MCF 10A (cell line): ENCODE measurements at regions not wholly inside any gene's neighbourhood (a gene's known extent, or its start where the extent isn't known, plus 50 kb on each side); places are given as distances from the start of the nearest gene placed in this dataset.

ENCODE experiments used
- BruUV-seq: library from RNA; stranded (reverse); fragments of 400-500 nt; replicated peaks from 2 replicates; lab custom pipeline; 2021; lab: Mats Ljungman, UMichigan
- CTCF ChIA-PET: fragments of 300-600 bp; sonication (Branson Sonifier 250); formaldehyde crosslinking; extraction: SDS; loops from one replicate; lab custom pipeline; 2021; ENCODE audit warnings: antibody characterized with exemption, inconsistent platforms; lab: Yijun Ruan, JAX
- POLR2A ChIA-PET: fragments of 300-600, 350-650 bp; sonication (Branson Sonifier 250); formaldehyde crosslinking; extraction: SDS; loops from one replicate; lab custom pipeline; 2020; ENCODE audit warnings: antibody characterized with exemption, inconsistent platforms; lab: Yijun Ruan, JAX
- DNase-seq: peaks from one replicate; pipeline ENCODE4 v3.0.0-alpha.2; 2018; ENCODE audit not compliant: unreplicated experiment
- H3K27ac Mint-ChIP-seq: one replicate; pipeline ENCODE4 v1.8.0; 2022; ENCODE audit warnings: mild to moderate bottlenecking, low read depth, mixed read lengths; ENCODE audit not compliant: unreplicated experiment
- H3K27me3 Mint-ChIP-seq: one replicate; pipeline ENCODE4 v1.8.0; 2022; ENCODE audit warnings: mixed read lengths; ENCODE audit not compliant: insufficient read depth, unreplicated experiment
- H3K36me3 Mint-ChIP-seq: one replicate; pipeline ENCODE4 v1.8.0; 2022; ENCODE audit warnings: mild to moderate bottlenecking, moderate library complexity, mixed read lengths; ENCODE audit not compliant: insufficient read depth, unreplicated experiment
- H3K4me1 Mint-ChIP-seq: one replicate; pipeline ENCODE4 v1.8.0; 2022; ENCODE audit warnings: mixed read lengths; ENCODE audit not compliant: insufficient read depth, unreplicated experiment
- H3K4me3 Mint-ChIP-seq: one replicate; pipeline ENCODE4 v1.8.0; 2022; ENCODE audit warnings: mild to moderate bottlenecking, moderate library complexity, mixed read lengths; ENCODE audit not compliant: unreplicated experiment
- H3K9me3 Mint-ChIP-seq: one replicate; pipeline ENCODE4 v1.8.0; 2022; ENCODE audit warnings: mixed read lengths; ENCODE audit not compliant: unreplicated experiment
- intact Hi-C: fragments of 100-400 bp; cut with micrococcal nuclease; formaldehyde crosslinking; loops from 2 replicates; pipeline ENCODE4 v1.14.1; 2022
- TF ChIP-seq, protein P1 (sequence below): fragments of 200-600 bp; IDR thresholded peaks from one replicate; pipeline ENCODE4 v1.8.0; 2022; ENCODE audit warnings: antibody characterized with exemption, mild to moderate bottlenecking; ENCODE audit not compliant: unreplicated experiment

DNA sequence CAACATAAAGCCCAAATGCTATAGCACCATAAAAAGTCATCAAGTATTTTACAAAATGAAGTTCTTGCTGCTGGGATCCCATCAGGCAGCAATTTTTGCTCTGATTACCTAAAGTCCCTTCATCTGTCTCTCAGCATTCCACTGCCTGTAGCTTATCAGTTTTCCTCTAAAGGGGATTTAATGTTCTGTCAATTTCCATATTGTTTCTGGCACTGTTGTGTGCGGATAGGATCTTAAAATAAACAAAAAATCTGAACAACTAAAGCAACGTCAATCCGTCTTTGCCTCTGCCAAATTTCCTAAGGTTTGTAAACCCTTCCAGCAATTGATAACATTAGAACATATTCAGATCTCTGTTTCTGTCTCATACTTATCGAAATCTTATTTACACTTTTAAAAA is 1126.3 kb upstream of the RAG2 start:
- no peaks in the 10 kb centered on the region for H3K4me1 Mint-ChIP-seq
- BruUV-seq, result no TSS peak

GRCh38 chr11:37721485-37721884 is 1123.4 kb upstream of the RAG2 start:
- intact Hi-C loops, result no loop called here
- TF ChIP-seq, protein P1, sequence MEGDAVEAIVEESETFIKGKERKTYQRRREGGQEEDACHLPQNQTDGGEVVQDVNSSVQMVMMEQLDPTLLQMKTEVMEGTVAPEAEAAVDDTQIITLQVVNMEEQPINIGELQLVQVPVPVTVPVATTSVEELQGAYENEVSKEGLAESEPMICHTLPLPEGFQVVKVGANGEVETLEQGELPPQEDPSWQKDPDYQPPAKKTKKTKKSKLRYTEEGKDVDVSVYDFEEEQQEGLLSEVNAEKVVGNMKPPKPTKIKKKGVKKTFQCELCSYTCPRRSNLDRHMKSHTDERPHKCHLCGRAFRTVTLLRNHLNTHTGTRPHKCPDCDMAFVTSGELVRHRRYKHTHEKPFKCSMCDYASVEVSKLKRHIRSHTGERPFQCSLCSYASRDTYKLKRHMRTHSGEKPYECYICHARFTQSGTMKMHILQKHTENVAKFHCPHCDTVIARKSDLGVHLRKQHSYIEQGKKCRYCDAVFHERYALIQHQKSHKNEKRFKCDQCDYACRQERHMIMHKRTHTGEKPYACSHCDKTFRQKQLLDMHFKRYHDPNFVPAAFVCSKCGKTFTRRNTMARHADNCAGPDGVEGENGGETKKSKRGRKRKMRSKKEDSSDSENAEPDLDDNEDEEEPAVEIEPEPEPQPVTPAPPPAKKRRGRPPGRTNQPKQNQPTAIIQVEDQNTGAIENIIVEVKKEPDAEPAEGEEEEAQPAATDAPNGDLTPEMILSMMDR, result no peak
- DNase-seq, result no peak
- H3K4me1 Mint-ChIP-seq, result no peaks in the 10 kb centered on the region
- H3K4me3 Mint-ChIP-seq, result no peak overlapping the region
- H3K27me3 Mint-ChIP-seq, result no peaks in the 10 kb centered on the region
- H3K9me3 Mint-ChIP-seq, result no peaks in the 10 kb centered on the region
- POLR2A ChIA-PET, result no interaction called here
- CTCF ChIA-PET, result interaction anchor here (0.6 to 0.9 kb wide), 2 partner anchors 39 to 897 kb away, joined by 3 read pairs; no protein-coding TSS in a partner anchor
- no peak overlapping the region for H3K27ac Mint-ChIP-seq
- no peaks in the 10 kb centered on the region for H3K36me3 Mint-ChIP-seq
- BruUV-seq, result no TSS peak

More for the DNA sequence above, 1126.3 kb upstream of the RAG2 start:
- ChIA-PET POLR2A (no interaction called here), CTCF (no interaction called here)
- Mint-ChIP-seq H3K4me3 (no peak overlapping the region), H3K27ac (no peak overlapping the region), H3K27me3 (no peaks in the 10 kb centered on the region), H3K9me3 (no peaks in the 10 kb centered on the region), H3K36me3 (no peaks in the 10 kb centered on the region)
- intact Hi-C loops, result no loop called here
- TF ChIP-seq, protein P1, result no peak
- DNase-seq, result no peak

- no TSS peak for BruUV-seq
- Mint-ChIP-seq H3K36me3 (no peaks in the 10 kb centered on the region), H3K4me3 (no peak overlapping the region), H3K4me1 (no peaks in the 10 kb centered on the region), H3K27me3 (no peaks in the 10 kb centered on the region), H3K27ac (no peak overlapping the region), H3K9me3 (no peaks in the 10 kb centered on the region)
- CTCF ChIA-PET, result no interaction called here
- intact Hi-C loops, result no loop called here
- POLR2A ChIA-PET, result no interaction called here
- DNase-seq, result peak; percentile 64
- TF ChIP-seq, protein P1, result no peak
Measured at GRCh38 chr11:37718431-37718999, 1120.5 kb upstream of the RAG2 start.

DNA sequence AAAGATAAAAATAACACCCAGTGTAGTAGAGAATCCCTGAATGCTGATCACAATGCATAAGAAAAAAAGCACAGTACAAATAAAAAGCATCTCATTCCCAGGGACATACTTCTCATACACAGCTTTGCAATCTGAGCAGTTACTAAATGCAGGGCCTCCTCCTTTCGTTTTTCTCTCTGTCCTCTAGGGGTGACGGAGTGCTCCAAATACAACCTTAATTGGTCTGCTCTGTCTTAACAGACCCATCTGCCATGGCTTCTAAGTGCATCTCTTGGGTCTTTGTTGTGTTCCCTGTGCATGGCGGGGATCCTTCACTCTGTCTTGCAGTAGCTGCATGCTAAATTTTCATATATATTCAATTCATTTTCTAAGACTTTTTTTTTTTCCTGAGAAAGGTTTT is 1114.2 kb upstream of the RAG2 start:
- no peak overlapping the region for H3K4me3 Mint-ChIP-seq
- no peaks in the 10 kb centered on the region for H3K9me3 Mint-ChIP-seq
- BruUV-seq, result no TSS peak
- ChIA-PET POLR2A (no interaction called here), CTCF (interaction anchor here (0.7 to 0.8 kb wide), 2 partner anchors 26 to 1019 kb away, joined by 4 to 6 read pairs; no protein-coding TSS in a partner anchor)
- no peaks in the 10 kb centered on the region for H3K36me3 Mint-ChIP-seq
- no peaks in the 10 kb centered on the region for H3K27me3 Mint-ChIP-seq
- DNase-seq, result peak; percentile 20
- no peaks in the 10 kb centered on the region for H3K4me1 Mint-ChIP-seq
- intact Hi-C loops, result no loop called here
- no peak overlapping the region for H3K27ac Mint-ChIP-seq
- TF ChIP-seq, protein P1, result no peak
